CD4-positive, alpha-beta T cell (primary cell): ENCODE measurements at regions not wholly inside any gene's neighbourhood (a gene's known extent, or its start where the extent isn't known, plus 50 kb on each side); places are given as distances from the start of the nearest gene placed in this dataset.

Experiments
- ATAC-seq: fragments of 200-7000 bp; cut with Tn5 transposase; one replicate; pipeline ENCODE4 v1.10.0; 2022; ENCODE audit warnings: mild to moderate bottlenecking; ENCODE audit not compliant: poor library complexity
- CTCF ChIA-PET: fragments of 350-600 bp; sonication (Branson Sonifier 250); formaldehyde crosslinking; loops from one replicate; lab custom pipeline; 2021; ENCODE audit warnings: antibody characterized with exemption, inconsistent platforms; lab: Charles Lee
- POLR2A ChIA-PET: fragments of 350-600 bp; sonication (Branson Sonifier 250); formaldehyde crosslinking; loops from one replicate; lab custom pipeline; 2021; ENCODE audit warnings: antibody characterized with exemption, inconsistent platforms; lab: Charles Lee
- DNase-seq, 14 experiments: peaks; one replicate each; pipeline ENCODE4 v3.0.0-alpha.2; 2013 to 2020; ENCODE audit warnings: mixed read lengths in 2 of 14
- H3K27ac ChIP-seq, 2 donors: one replicate each; pipeline versions ENCODE4 v1.5.1 to v1.7.0; 2013; ENCODE audit warnings: low read length in 2 of 2, low read depth in 1 of 2, mild to moderate bottlenecking in 1 of 2
- H3K27me3 ChIP-seq, 2 experiments: 1 replicate in 1 of 2; 2 replicates in 1 of 2; pipeline versions ENCODE4 v1.6.1 to v1.7.0; 2013; ENCODE audit warnings: low read length in 2 of 2, control low read depth in 1 of 2, mild to moderate bottlenecking in 1 of 2, moderate library complexity in 1 of 2; ENCODE audit not compliant: insufficient read depth in 2 of 2, control insufficient read depth in 1 of 2
- H3K36me3 ChIP-seq: one replicate; pipeline ENCODE4 v1.6.1; 2013; ENCODE audit warnings: low read length, control low read depth; ENCODE audit not compliant: insufficient read depth
- H3K4me1 ChIP-seq: one replicate; pipeline ENCODE4 v1.6.1; 2013; ENCODE audit warnings: low read length, control low read depth; ENCODE audit not compliant: insufficient read depth
- H3K4me3 ChIP-seq: one replicate; pipeline ENCODE4 v1.5.1; 2013; ENCODE audit warnings: mild to moderate bottlenecking, low read length, moderate library complexity
- H3K9me3 ChIP-seq, 2 experiments: 1 replicate in 1 of 2; 2 replicates in 1 of 2; pipeline versions ENCODE4 v1.6.1 to v1.7.0; 2013; ENCODE audit warnings: low read length in 2 of 2, mild to moderate bottlenecking in 2 of 2, control low read depth in 1 of 2, moderate library complexity in 1 of 2; ENCODE audit not compliant: control insufficient read depth in 1 of 2, insufficient read depth in 1 of 2
- H3K27ac Mint-ChIP-seq: one replicate; pipeline ENCODE4 v1.8.0; 2020; ENCODE audit warnings: mixed read lengths
- H3K27me3 Mint-ChIP-seq: one replicate; pipeline ENCODE4 v1.8.0; 2021; ENCODE audit warnings: mixed read lengths
- H3K36me3 Mint-ChIP-seq: one replicate; pipeline ENCODE4 v1.8.0; 2021; ENCODE audit warnings: low read depth, mixed read lengths
- H3K4me1 Mint-ChIP-seq: one replicate; pipeline ENCODE4 v1.8.0; 2021; ENCODE audit warnings: low read depth, mixed read lengths
- H3K4me3 Mint-ChIP-seq: one replicate; pipeline ENCODE4 v1.8.0; 2020; ENCODE audit warnings: mild to moderate bottlenecking, mixed read lengths
- H3K9me3 Mint-ChIP-seq: one replicate; pipeline ENCODE4 v1.8.0; 2020; ENCODE audit warnings: mixed read lengths
- CTCF ChIP-seq: fragments of 200-600 bp; IDR thresholded peaks from one replicate; pipeline ENCODE4 v1.8.0; 2022; ENCODE audit warnings: antibody characterized with exemption, mild to moderate bottlenecking
- intact Hi-C, 2 experiments: fragments of 100-400 bp; cut with DNase I in 1 of 2; cut with micrococcal nuclease in 1 of 2; formaldehyde crosslinking; loops; one replicate each; pipeline versions ENCODE4 v1.15.1 to v1.9.0; 2023 to 2025; cut with DNase I, micrococcal nuclease

DNA sequence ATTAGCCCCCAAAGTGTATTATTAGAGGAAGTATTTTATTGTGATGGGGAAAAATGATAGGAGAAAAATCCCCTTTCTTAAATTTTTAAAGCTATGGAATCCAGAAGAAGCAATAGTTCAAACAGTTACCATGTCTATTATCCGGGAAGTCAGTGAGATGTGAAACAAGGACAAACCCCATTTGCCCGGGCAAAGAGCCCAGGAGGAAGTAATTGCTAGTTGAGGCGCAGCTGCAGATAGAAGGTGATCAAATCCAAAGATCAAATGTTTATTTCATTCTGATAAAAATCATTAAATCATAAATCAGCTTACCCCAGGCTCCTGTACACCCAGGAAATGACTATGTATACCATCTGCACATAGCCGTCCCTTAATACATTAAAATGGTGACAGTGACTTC is 204.0 kb upstream of the CRBN start:
- Histone ChIP-seq H3K27ac (no peak overlapping the region), H3K9me3 (peaks cover 0 to 5% of the 10 kb centered on the region in 2 experiments), H3K4me3 (no peak overlapping the region), H3K36me3 (no peaks in the 10 kb centered on the region), H3K4me1 (no peaks in the 10 kb centered on the region), H3K27me3 (no peaks in the 10 kb centered on the region)
- no peak overlapping the region for H3K27ac Mint-ChIP-seq
- intact Hi-C loops: no loop called here
- TF ChIP-seq CTCF: no peak
- DNase-seq (no peak), ATAC-seq (no peak)
- no peak overlapping the region for H3K4me3 Mint-ChIP-seq
- CTCF ChIA-PET: no interaction called here
- H3K36me3 Mint-ChIP-seq: no peaks in the 10 kb centered on the region
- no peaks in the 10 kb centered on the region for H3K9me3 Mint-ChIP-seq
- POLR2A ChIA-PET: no interaction called here
- H3K4me1 Mint-ChIP-seq: no peaks in the 10 kb centered on the region
- peaks cover 7% of the 10 kb centered on the region for H3K27me3 Mint-ChIP-seq

DNA sequence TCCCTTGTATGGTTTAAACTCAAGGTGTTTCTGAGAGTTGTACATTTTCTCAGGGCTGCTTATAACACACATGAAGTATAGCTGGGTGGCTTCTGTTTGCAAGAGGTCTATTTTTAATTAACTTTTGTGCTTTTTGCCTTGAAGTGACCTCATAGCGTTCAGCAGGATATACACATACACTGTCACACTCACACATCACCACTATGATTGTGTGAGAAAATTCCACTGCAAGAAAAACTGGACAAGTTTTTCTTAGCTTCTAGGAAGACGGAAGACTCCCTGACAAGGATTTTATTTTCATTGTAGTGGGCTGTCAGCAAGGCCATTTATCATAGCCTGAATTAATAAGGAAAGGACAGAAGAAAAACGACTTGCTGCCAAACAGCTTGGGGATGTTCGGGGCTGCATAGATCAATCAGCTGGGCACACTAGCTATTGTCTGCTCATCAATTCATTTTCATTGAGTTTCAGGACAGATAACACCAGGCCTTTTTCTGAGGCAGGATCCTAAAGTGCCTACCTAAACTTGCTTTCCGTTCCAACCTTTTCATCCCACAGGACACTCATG is 192.8 kb upstream of the CRBN start:
- Histone ChIP-seq H3K4me1 (no peaks in the 10 kb centered on the region), H3K9me3 (peaks cover 0 to 6% of the 10 kb centered on the region in 2 experiments), H3K4me3 (no peak overlapping the region), H3K27me3 (no peaks in the 10 kb centered on the region), H3K36me3 (no peaks in the 10 kb centered on the region), H3K27ac (no peak overlapping the region)
- ATAC-seq (no peak), DNase-seq (no peak)
- Mint-ChIP-seq H3K27ac (no peak overlapping the region), H3K4me1 (no peaks in the 10 kb centered on the region), H3K36me3 (no peaks in the 10 kb centered on the region), H3K27me3 (peaks cover 8% of the 10 kb centered on the region), H3K9me3 (peaks cover 15% of the 10 kb centered on the region), H3K4me3 (no peak overlapping the region)
- POLR2A ChIA-PET: no interaction called here
- TF ChIP-seq CTCF: no peak
- intact Hi-C loops: no loop called here
- CTCF ChIA-PET: no interaction called here

- Histone ChIP-seq H3K9me3 (no peaks in the 10 kb centered on the region), H3K27me3 (no peaks in the 10 kb centered on the region), H3K4me3 (no peak overlapping the region), H3K27ac (no peak overlapping the region), H3K4me1 (no peaks in the 10 kb centered on the region), H3K36me3 (no peaks in the 10 kb centered on the region)
- TF ChIP-seq CTCF: no peak
- intact Hi-C loops: no loop called here
- Mint-ChIP-seq H3K36me3 (no peaks in the 10 kb centered on the region), H3K27ac (no peak overlapping the region), H3K27me3 (peaks cover 3% of the 10 kb centered on the region), H3K4me1 (no peaks in the 10 kb centered on the region), H3K9me3 (no peaks in the 10 kb centered on the region), H3K4me3 (no peak overlapping the region)
- CTCF ChIA-PET: no interaction called here
- ATAC-seq (no peak), DNase-seq (no peak)
- POLR2A ChIA-PET: no interaction called here
These were observed 188.8 kb upstream of the CRBN start for GRCh38 chr3:3368306-3368705.
